Eye (tissue), 1 donor: ENCODE measurements at regions not wholly inside any gene's neighbourhood (a gene's known extent, or its start where the extent isn't known, plus 50 kb on each side); places are given as distances from the start of the nearest gene placed in this dataset.
"Not testable (repeated sequence)": the region's sequence is repeated elsewhere in the genome, so short reads cannot be mapped to it uniquely, and the experiment has no call there.

Experiments
- DNase-seq: peaks from one replicate; pipeline ENCODE4 v3.0.0-alpha.2; 2015

GRCh38 chr5:100697970-100698369 is 162.8 kb downstream of the FAM174A start:
- DNase-seq: no peak

DNA sequence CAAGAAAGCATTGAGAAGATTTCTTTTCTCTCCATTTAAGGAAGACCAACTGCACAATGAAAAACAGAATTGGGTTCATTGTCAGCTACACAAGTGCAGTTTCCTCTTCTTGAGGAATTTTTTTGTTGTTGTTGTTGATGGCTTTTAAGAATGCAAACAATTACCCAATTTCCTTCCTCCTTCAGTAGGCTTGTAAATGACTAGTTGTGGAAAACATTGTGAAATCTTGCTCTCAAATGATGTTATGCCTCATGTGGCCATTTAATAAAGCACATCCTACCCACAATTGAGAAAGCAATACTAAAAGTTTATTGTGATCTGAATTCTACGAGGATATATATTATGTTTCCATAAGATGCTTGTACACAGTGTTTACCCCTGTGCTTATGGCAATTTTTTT is 171.6 kb downstream of the FAM174A start:
- no peak for DNase-seq

DNA sequence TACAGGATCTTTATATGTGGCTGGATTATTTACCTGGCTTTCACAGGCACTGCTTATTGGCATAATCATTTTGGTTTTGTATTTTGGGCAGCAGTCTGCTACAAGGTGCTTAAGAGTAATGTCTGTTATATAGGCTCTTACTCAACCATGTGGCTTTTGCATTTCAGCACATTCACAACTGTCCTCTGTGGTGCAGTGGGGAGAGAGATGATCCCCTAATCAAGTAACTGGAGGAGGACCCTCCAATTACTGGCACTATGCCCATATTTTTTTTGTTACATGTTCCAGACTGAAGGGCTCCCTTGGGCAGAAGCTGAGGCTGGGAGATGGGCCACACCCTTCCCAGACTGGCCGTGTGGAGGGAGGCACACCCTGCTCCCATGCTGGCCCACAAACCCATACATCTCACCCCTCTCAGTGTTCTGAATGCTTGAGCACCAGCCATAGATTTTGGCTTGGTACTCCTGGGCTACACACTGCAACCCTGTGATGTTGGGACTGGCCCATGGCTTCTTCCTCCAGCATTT is 173.5 kb downstream of the FAM174A start:
- DNase-seq: no peak

DNA sequence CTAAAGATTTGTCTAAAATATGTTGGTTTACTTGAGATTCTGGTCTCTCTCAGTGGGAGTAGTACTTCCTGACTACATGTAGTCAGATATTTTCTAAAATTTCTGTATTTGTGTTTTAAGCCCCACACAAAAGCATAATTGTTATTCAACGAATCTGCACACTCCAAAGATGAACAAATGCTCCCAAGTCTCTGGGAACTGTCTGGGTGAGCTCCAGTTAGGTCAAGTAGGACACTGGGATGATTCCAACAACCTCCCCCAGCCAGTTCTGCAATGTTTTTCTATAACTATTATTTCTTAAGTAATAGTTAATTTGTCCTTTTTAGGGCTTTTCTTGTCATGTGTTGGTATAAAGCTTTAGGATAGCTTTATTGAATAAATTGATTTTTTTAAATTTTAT is 174.6 kb downstream of the FAM174A start:
- DNase-seq: no peak

DNA sequence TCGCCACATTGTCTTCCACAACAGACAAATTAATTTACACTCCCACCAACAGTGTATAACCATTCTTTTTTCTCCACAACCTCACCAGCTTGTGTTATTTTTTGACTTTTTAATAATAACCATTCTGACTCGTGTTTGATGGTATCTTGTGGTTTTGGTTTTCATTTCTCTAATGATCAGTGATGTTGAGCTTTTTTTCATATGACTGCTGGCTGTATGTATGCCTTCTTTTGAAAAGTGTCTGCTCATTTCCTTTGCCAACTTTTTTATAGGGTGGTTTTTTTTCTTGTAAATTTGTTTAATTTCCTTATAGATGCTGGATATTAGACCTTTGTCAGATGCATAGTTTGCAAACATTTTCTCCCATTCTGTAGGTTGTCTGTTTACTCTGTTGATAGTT is 179.6 kb downstream of the FAM174A start:
- not testable (repeated sequence) for DNase-seq

DNA sequence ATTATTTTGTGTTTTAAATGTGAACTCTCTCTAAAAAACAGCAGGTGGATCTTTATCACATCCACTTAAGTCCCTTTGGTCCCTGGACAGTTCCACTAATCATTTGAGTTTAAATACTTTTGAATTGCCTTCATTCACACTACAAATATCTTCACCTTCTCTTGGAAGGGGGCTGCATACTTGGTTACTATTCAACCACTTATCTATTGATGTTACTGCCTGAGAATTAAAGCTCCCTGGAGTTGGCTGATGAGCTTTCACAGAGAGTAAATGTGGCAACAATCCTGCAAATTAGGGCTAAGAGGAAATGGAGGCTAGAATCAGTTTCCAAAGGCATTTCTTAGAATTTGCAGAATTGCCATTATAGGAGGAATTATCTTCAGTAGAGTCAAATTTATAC is 180.4 kb downstream of the ST8SIA4 start:
- no peak for DNase-seq

DNA sequence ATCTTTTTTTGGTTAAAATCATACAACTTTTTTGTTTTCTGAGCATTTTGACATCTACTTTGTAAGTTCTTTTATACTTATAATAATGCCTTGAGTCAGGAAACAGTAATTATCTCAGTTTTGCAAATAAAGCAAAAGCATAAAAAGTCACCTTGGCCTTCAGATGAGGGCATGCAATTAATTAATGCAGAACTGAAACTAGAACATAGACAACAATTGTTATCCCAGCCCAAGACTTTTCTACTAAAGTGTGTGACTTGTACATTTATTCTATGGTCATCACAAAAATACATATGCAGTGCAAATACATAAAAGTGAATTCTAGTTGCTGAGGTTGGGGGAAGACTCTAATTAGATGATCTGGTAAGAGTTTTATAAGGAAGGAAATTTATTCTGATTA is 179.9 kb downstream of the ST8SIA4 start:
- no peak for DNase-seq

DNA sequence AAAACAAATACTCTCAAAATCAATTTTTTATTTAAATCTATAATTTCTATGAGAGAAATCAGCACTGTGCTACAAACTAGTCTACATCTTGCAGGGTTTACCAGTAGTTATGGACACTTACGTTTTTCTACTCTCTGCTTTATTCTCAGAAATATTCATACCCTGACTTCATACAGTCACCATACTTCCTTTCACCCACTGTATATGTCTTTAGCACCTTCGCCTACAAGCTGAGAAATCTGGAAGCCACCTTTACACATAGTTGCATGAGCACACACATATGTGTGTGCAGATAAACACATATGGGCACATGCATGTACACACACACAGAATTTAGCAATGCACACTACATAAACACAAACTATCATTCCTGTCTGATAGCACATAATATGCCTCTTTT is 177.0 kb downstream of the ST8SIA4 start:
- DNase-seq: no peak

DNA sequence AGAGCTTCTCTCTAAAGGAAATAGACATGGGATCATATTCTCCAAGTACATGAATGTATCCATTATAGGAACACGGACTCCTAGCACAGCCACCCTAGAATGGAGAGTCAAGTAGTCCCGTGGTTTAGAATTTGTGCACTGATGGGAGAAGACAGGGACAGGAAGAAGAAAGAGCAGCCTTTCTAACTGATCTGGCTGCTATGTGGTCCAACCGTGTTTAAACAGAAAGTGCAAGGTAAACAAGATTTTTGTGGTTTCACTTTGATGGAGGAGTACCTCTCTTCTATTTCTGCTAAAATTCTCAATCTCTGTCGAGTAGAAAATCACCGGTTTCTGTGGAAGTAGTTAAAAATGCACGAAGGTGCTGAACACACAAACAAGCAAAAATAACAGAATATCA is 171.3 kb downstream of the ST8SIA4 start:
- DNase-seq: no peak

DNA sequence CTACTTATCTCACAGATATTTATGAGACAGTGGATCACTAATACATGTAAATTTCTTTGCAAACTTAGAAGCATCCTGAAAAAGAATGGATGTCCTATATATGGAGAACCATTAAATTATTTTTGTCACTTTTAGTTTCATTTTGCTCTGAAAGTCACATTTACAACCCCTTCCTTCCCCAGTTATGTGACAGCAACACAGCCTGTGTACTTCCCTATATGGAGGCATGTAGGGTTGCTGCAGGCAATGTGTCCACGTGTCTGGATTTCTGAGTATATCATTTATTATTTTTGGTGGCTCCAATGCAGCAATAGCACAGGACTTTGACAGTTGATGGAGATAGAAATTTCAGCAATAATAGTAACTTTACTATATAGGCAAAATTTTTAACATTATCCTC is 156.4 kb downstream of the ST8SIA4 start:
- no peak for DNase-seq

GRCh38 chr5:100749771-100750284 is 153.3 kb downstream of the ST8SIA4 start:
- DNase-seq: no peak

DNA sequence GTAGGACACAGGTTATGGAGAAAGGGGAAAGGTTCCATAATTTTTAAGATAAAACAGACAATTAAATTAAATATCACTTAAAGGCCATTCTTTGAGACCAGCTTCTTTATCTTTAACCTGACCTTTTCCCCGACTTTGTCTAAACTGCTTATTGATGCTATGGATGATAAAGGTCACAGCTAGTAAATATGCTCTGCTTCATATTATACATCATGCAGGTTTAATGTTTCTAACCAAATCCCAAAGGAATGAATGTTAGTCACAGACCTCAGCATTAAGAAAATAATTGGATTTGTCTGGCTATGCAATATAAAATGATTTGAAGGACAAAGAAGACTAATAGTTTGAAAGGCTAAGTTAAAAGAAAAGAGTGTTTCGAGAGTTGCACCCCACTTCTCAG is 147.6 kb downstream of the ST8SIA4 start:
- no peak for DNase-seq
